ENCODE measurements at regions not wholly inside any gene's neighbourhood (a gene's known extent, or its start where the extent isn't known, plus 50 kb on each side); places are given as distances from the start of the nearest gene placed in this dataset.

DNA sequence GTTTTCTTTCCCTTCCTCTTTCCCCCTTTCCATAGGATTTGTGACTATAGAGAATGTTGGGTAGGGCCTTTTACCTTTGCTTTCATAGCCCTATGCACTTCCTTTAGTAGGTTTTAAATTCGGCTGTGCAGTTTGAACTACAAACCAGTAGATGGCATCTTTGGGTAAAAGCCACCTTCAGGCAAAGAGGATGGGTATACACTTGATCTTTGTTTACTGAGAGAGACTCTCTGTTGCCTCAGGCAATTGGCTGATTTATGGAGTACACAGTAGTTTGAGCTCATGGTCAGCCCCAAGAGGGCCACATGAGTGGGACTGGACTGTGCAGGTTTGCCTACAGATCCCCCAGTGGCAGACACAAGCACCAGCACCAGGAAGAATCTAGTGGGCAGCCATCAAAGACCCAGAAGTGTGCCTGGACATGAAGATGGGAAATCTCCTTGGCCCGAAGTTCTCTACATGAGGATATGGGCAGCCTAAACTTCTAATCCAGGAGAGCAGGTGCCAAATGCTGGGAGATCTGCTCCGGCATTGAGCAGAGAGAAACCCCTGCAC lies 1304.3 kb upstream of the DDX18 start:
- no peak overlapping the region for H3K4me3 Mint-ChIP-seq (ENCODE audit: unreplicated experiment)
- BruUV-seq (replicated peaks), result no TSS peak
- no peaks in the 10 kb centered on the region for H3K4me1 Mint-ChIP-seq (ENCODE audit: low read depth, unreplicated experiment)
- H3K27me3 ChIP-seq (replicated peaks; ENCODE audit: control insufficient read depth, insufficient read depth, low read length), result no peaks in the 10 kb centered on the region
- TF ChIP-seq, protein P1, sequence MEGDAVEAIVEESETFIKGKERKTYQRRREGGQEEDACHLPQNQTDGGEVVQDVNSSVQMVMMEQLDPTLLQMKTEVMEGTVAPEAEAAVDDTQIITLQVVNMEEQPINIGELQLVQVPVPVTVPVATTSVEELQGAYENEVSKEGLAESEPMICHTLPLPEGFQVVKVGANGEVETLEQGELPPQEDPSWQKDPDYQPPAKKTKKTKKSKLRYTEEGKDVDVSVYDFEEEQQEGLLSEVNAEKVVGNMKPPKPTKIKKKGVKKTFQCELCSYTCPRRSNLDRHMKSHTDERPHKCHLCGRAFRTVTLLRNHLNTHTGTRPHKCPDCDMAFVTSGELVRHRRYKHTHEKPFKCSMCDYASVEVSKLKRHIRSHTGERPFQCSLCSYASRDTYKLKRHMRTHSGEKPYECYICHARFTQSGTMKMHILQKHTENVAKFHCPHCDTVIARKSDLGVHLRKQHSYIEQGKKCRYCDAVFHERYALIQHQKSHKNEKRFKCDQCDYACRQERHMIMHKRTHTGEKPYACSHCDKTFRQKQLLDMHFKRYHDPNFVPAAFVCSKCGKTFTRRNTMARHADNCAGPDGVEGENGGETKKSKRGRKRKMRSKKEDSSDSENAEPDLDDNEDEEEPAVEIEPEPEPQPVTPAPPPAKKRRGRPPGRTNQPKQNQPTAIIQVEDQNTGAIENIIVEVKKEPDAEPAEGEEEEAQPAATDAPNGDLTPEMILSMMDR (IDR thresholded peaks at IDR 0.05; ENCODE audit: insufficient read depth in 1 of 2, low read depth in 1 of 2, low read length in 1 of 2, severe bottlenecking in 1 of 2, unreplicated experiment in 1 of 2), result peak; percentile 38 to 59
- H3K9me3 ChIP-seq, result no peaks in the 10 kb centered on the region
- intact Hi-C loops (cut with micrococcal nuclease; ENCODE audit: unreplicated experiment), result no loop called here
- no peaks in the 10 kb centered on the region for H3K36me3 ChIP-seq (ENCODE audit: control insufficient read depth, insufficient read depth, low read length)
- peak; percentile 31 to 43 for DNase-seq
- H3K4me1 ChIP-seq, result no peaks in the 10 kb centered on the region
- no peak overlapping the region for H3K4me3 ChIP-seq (ENCODE audit: low read depth, low read length)
- H3K36me3 Mint-ChIP-seq (ENCODE audit: insufficient read depth, unreplicated experiment), result no peaks in the 10 kb centered on the region
- ChIA-PET POLR2A (no interaction called here), CTCF (no interaction called here)
- H3K9me3 Mint-ChIP-seq (ENCODE audit: unreplicated experiment), result no peaks in the 10 kb centered on the region
- H3K27ac Mint-ChIP-seq (ENCODE audit: unreplicated experiment), result no peak overlapping the region
- H3K27me3 Mint-ChIP-seq (ENCODE audit: insufficient read depth, unreplicated experiment), result no peaks in the 10 kb centered on the region

DNA sequence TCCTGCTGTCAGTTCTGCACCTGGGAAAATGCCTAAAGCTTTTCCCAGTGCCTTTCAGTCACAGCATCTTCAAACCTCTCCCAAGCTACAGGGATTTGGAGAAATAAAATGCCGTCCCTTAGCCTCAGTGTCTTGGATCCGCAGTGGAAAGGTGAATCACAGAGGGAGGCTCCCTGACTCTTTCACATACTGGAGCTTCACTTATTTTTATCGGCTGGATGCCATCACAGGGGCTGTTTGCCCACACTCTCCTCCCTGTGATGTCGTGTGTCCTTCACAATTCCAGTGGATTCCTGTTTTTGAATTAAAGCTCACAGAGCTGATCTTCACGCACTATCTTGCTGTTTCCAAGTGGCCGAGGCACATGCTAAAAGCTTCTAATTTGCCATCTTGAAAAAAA lies 1303.1 kb upstream of the DDX18 start:
- Histone ChIP-seq H3K36me3 (ENCODE audit: control insufficient read depth, insufficient read depth, low read length) (no peaks in the 10 kb centered on the region), H3K27me3 (replicated peaks; ENCODE audit: control insufficient read depth, insufficient read depth, low read length) (no peaks in the 10 kb centered on the region), H3K4me1 (no peaks in the 10 kb centered on the region), H3K4me3 (ENCODE audit: low read depth, low read length) (no peak overlapping the region), H3K9me3 (no peaks in the 10 kb centered on the region)
- Mint-ChIP-seq H3K36me3 (ENCODE audit: insufficient read depth, unreplicated experiment) (no peaks in the 10 kb centered on the region), H3K4me1 (ENCODE audit: low read depth, unreplicated experiment) (no peaks in the 10 kb centered on the region), H3K27ac (ENCODE audit: unreplicated experiment) (no peak overlapping the region), H3K4me3 (ENCODE audit: unreplicated experiment) (no peak overlapping the region), H3K27me3 (ENCODE audit: insufficient read depth, unreplicated experiment) (no peaks in the 10 kb centered on the region), H3K9me3 (ENCODE audit: unreplicated experiment) (no peaks in the 10 kb centered on the region)
- intact Hi-C loops (cut with micrococcal nuclease; ENCODE audit: unreplicated experiment), result no loop called here
- no TSS peak for BruUV-seq (replicated peaks)
- no peak for DNase-seq
- ChIA-PET CTCF (interaction anchor here (0.7 kb wide), 1 partner anchor 143 kb away, joined by 3 read pairs; no protein-coding TSS in a partner anchor), POLR2A (no interaction called here)
- TF ChIP-seq, protein P1 (IDR thresholded peaks at IDR 0.05; ENCODE audit: insufficient read depth in 1 of 2, low read depth in 1 of 2, low read length in 1 of 2, severe bottlenecking in 1 of 2, unreplicated experiment in 1 of 2), result no peak

DNA sequence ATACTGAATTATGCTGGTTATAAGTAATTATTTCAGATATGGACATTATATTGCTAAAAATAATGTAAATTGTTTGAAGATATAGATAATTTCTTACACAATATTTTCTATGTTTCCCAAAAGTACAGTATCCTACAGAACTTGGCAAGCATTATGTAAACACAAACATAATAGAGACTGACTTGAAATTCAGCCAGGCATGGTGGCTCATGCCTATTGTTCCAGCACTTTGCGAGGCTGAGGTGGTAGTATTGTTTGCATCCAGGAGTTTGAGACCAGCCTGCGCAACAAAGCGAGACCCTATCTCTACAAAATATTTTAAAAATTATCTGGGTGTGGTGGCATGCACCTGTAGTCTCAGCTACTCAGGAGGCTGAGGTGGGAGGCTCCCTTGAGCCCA lies 1300.5 kb upstream of the DDX18 start:
- no TSS peak for BruUV-seq (replicated peaks)
- no peaks in the 10 kb centered on the region for H3K27me3 ChIP-seq (replicated peaks; ENCODE audit: control insufficient read depth, insufficient read depth, low read length)
- no peak overlapping the region for H3K4me3 ChIP-seq (ENCODE audit: low read depth, low read length)
- no peaks in the 10 kb centered on the region for H3K36me3 ChIP-seq (ENCODE audit: control insufficient read depth, insufficient read depth, low read length)
- H3K4me1 ChIP-seq, result no peaks in the 10 kb centered on the region
- POLR2A ChIA-PET, result no interaction called here
- H3K27ac Mint-ChIP-seq (ENCODE audit: unreplicated experiment), result no peak overlapping the region
- no peaks in the 10 kb centered on the region for H3K27me3 Mint-ChIP-seq (ENCODE audit: insufficient read depth, unreplicated experiment)
- H3K4me1 Mint-ChIP-seq (ENCODE audit: low read depth, unreplicated experiment), result no peaks in the 10 kb centered on the region
- TF ChIP-seq, protein P1 (IDR thresholded peaks at IDR 0.05; ENCODE audit: insufficient read depth in 1 of 2, low read depth in 1 of 2, low read length in 1 of 2, severe bottlenecking in 1 of 2, unreplicated experiment in 1 of 2), result no peak
- H3K4me3 Mint-ChIP-seq (ENCODE audit: unreplicated experiment), result no peak overlapping the region
- DNase-seq, result no peak
- CTCF ChIA-PET, result no interaction called here
- H3K36me3 Mint-ChIP-seq (ENCODE audit: insufficient read depth, unreplicated experiment), result no peaks in the 10 kb centered on the region
- H3K9me3 Mint-ChIP-seq (ENCODE audit: unreplicated experiment), result no peaks in the 10 kb centered on the region
- intact Hi-C loops (cut with micrococcal nuclease; ENCODE audit: unreplicated experiment), result no loop called here
- no peaks in the 10 kb centered on the region for H3K9me3 ChIP-seq
